K562 (cell line): ENCODE measurements at regions not wholly inside any gene's neighbourhood (a gene's known extent, or its start where the extent isn't known, plus 50 kb on each side); places are given as distances from the start of the nearest gene placed in this dataset.

Experiments
- ATAC-seq: fragments of 200-7000 bp; cut with Tn5 transposase; 3 replicates; pipeline ENCODE4 v1.9.1; 2020; ENCODE audit warnings: moderate library complexity
- BruUV-seq: library from RNA; stranded (reverse); fragments of 400-500 nt; replicated peaks from 2 replicates; lab custom pipeline; 2021; lab: Mats Ljungman, UMichigan
- CTCF ChIA-PET: fragments of 300-600 bp; formaldehyde crosslinking; extraction: SDS; loops from one replicate; lab custom pipeline; 2021; ENCODE audit warnings: low intra/inter-chr PET ratio; lab: Yijun Ruan, JAX
- POLR2A ChIA-PET: fragments of 300-600, 350-650 bp; sonication (Branson Sonifier 250); formaldehyde crosslinking; extraction: SDS; loops from one replicate; lab custom pipeline; 2021; ENCODE audit warnings: antibody characterized with exemption, inconsistent platforms; lab: Yijun Ruan, JAX
- DNase-seq, 4 experiments: peaks; one replicate each; pipeline versions ENCODE4 v3.0.0 to v3.0.0-alpha.2; 2011 to 2018; ENCODE audit warnings: low spot score in 3 of 4, mixed read lengths in 3 of 4; ENCODE audit errors: extremely low read depth in 1 of 4
- FAIRE-seq: peaks from 2 replicates; lab custom pipeline; 2011; peaks lifted over from hg19 to GRCh38; lab: Jason Lieb, UNC
- H2AFZ ChIP-seq: 2 replicates; pipeline ENCODE4 v1.6.0; 2011; ENCODE audit warnings: low read depth, low read length, control low read depth, inconsistent platforms
- H3K27ac ChIP-seq: fragments of 200-600 bp; 3 replicates; pipeline ENCODE4 v1.8.0; 2011; ENCODE audit warnings: low read depth, mild to moderate bottlenecking, control low read depth, inconsistent platforms, low read length, moderate library complexity, mixed read lengths; ENCODE audit errors: extremely low read depth
- H3K27me3 ChIP-seq, 2 experiments: fragments of 300-600 bp in 1 of 2; 2 replicates in 1 of 2; 3 replicates in 1 of 2; pipeline versions ENCODE4 v1.6.0 to v1.8.0; 2011; ENCODE audit warnings: inconsistent platforms in 2 of 2, low read length in 2 of 2, mild to moderate bottlenecking in 1 of 2, mixed read lengths in 1 of 2, moderate library complexity in 1 of 2; ENCODE audit not compliant: control insufficient read depth in 2 of 2, insufficient read depth in 2 of 2
- H3K36me3 ChIP-seq: fragments of 300-600 bp; 3 replicates; pipeline ENCODE4 v1.8.0; 2011; ENCODE audit warnings: mild to moderate bottlenecking, low read length, inconsistent platforms; ENCODE audit not compliant: control insufficient read depth, insufficient read depth
- H3K4me1 ChIP-seq, 2 experiments: fragments of 200-600 bp in 1 of 2; replicated peaks in 1 of 2; 2 replicates in 1 of 2; 3 replicates in 1 of 2; pipeline versions ENCODE4 v1.5.1 to v1.8.0; 2011; ENCODE audit warnings: inconsistent platforms in 2 of 2, low read length in 2 of 2, mild to moderate bottlenecking in 1 of 2, mixed read lengths in 1 of 2, moderate library complexity in 1 of 2; ENCODE audit not compliant: control insufficient read depth in 2 of 2, insufficient read depth in 2 of 2
- H3K4me2 ChIP-seq: 2 replicates; pipeline ENCODE4 v1.6.1; 2011; ENCODE audit warnings: low read length, control low read depth, inconsistent platforms, mixed read lengths; ENCODE audit not compliant: insufficient read depth
- H3K4me3 ChIP-seq: fragments of 200-600 bp; sonication (generic), shearing (Covaris generic); 2 replicates; pipeline ENCODE4 v1.5.1; 2016; ENCODE audit warnings: control low read depth, inconsistent platforms
- H3K79me2 ChIP-seq: fragments of 200-600 bp; 3 replicates; pipeline ENCODE4 v1.8.0; 2011; ENCODE audit warnings: low read length, inconsistent platforms; ENCODE audit not compliant: control insufficient read depth, insufficient read depth
- H3K9ac ChIP-seq, 2 experiments: 2 replicates each; pipeline versions ENCODE4 v1.6.0 to v1.6.1; 2011; ENCODE audit warnings: low read depth in 2 of 2, low read length in 2 of 2, control low read depth in 1 of 2, inconsistent platforms in 1 of 2, mild to moderate bottlenecking in 1 of 2, mixed read lengths in 1 of 2; ENCODE audit not compliant: insufficient read depth in 1 of 2
- H3K9me1 ChIP-seq: one replicate; pipeline ENCODE4 v1.6.0; 2011; ENCODE audit warnings: inconsistent platforms, mild to moderate bottlenecking, low read length, moderate library complexity; ENCODE audit not compliant: control insufficient read depth, insufficient read depth
- H3K9me3 ChIP-seq: replicated peaks from 2 replicates; pipeline ENCODE4 v1.5.1; 2011; ENCODE audit warnings: low read depth, low read length, inconsistent platforms; ENCODE audit not compliant: control insufficient read depth, insufficient read depth
- H4K20me1 ChIP-seq: replicated peaks from 2 replicates; pipeline ENCODE4 v1.6.1; 2011; ENCODE audit warnings: low read length, inconsistent platforms, mixed read lengths; ENCODE audit not compliant: control insufficient read depth, insufficient read depth
- ARID2 ChIP-seq: fragments of 450-650 bp; IDR thresholded peaks from 2 replicates; pipeline ENCODE4 v1.6.1; 2017; ENCODE audit warnings: antibody characterized with exemption, mild to moderate bottlenecking
- CAMTA2 ChIP-seq: fragments of 250-450 bp; sonication (Bioruptor Pico); conservative IDR thresholded peaks from 2 replicates; pipeline ENCODE4 v1.5.1; 2022
- GTF3C2 ChIP-seq: IDR thresholded peaks from 3 replicates; pipeline ENCODE4 v1.6.1; 2011; ENCODE audit warnings: borderline replicate concordance, mild to moderate bottlenecking, moderate library complexity; ENCODE audit not compliant: insufficient read length; ENCODE audit errors: extremely low read depth
- HNRNPH1 ChIP-seq: fragments of 200-400 bp; formaldehyde crosslinking; optimal IDR thresholded peaks from 2 replicates; pipeline ENCODE3; 2017; ENCODE audit warnings: low read depth, mild to moderate bottlenecking, low read length, moderate library complexity
- HSF4 ChIP-seq: fragments of 250-450 bp; sonication (Bioruptor Pico); IDR thresholded peaks from 2 replicates; pipeline ENCODE4 v2.1.2; 2022; ENCODE audit warnings: mild to moderate bottlenecking, moderate library complexity, borderline replicate concordance
- MAFF ChIP-seq: IDR thresholded peaks from 2 replicates; pipeline ENCODE4 v1.6.1; 2012; ENCODE audit warnings: low read length, improper control_type of control experiment
- MCM2 ChIP-seq: fragments of 450-650 bp; IDR thresholded peaks from 2 replicates; pipeline ENCODE4 v1.6.1; 2017; ENCODE audit warnings: low read depth, mild to moderate bottlenecking
- POLR2B ChIP-seq: fragments of 450-650 bp; IDR thresholded peaks from 2 replicates; pipeline ENCODE4 v1.6.1; 2018; ENCODE audit warnings: low read depth; ENCODE audit not compliant: partially characterized antibody
- TRIM24 ChIP-seq, 2 experiments: fragments of 450-650 bp; IDR thresholded peaks; 2 replicates each; pipeline ENCODE4 v1.6.1; 2016
- ZKSCAN8 ChIP-seq: fragments of 200-800 bp; sonication (Bioruptor generic); IDR thresholded peaks from 2 replicates; pipeline ENCODE4 v1.6.1; 2016; ENCODE audit warnings: missing genetic modification characterization, missing compliant biosample characterization
- ZNF146 ChIP-seq: IDR thresholded peaks from one replicate; pipeline ENCODE4 v1.6.1; 2018; ENCODE audit warnings: missing compliant biosample characterization; ENCODE audit not compliant: unreplicated experiment
- ZNF184 ChIP-seq: sonication (generic); formaldehyde crosslinking; IDR thresholded peaks from 2 replicates; pipeline ENCODE4 v1.5.0; 2020; ENCODE audit warnings: missing genetic modification reagents
- ZNF668 ChIP-seq: fragments of 250-450 bp; sonication (Bioruptor Pico); IDR thresholded peaks from 2 replicates; pipeline ENCODE4 v1.8.0; 2022; ENCODE audit warnings: mild to moderate bottlenecking, inconsistent platforms
- WGBS: fragments of 100-300 bp; shearing (Covaris generic); methylation state at CpG from one replicate; pipeline ENCODE4 v1.1.6; 2016; ENCODE audit warnings: low coverage, mixed read lengths; ENCODE audit not compliant: insufficient coverage; ENCODE audit errors: missing lambda C conversion rate; 5-methylcytosine and 5-hydroxymethylcytosine counted together
- in situ Hi-C: fragments of 300-500 bp; cut with MboI; formaldehyde crosslinking; loops from 4 replicates; pipeline ENCODE4 v1.15.0; 2018; ENCODE audit warnings: inconsistent platforms, mixed read lengths
- intact Hi-C: fragments of 100-400 bp; cut with micrococcal nuclease; formaldehyde crosslinking; loops from 2 replicates; pipeline ENCODE4 v1.14.2; 2022
- TF ChIP-seq, protein P1 (sequence below): fragments of 250-450 bp; sonication (Bioruptor Pico); IDR thresholded peaks from 2 replicates; pipeline ENCODE4 v1.5.0; 2020; ENCODE audit warnings: mild to moderate bottlenecking, borderline replicate concordance

DNA sequence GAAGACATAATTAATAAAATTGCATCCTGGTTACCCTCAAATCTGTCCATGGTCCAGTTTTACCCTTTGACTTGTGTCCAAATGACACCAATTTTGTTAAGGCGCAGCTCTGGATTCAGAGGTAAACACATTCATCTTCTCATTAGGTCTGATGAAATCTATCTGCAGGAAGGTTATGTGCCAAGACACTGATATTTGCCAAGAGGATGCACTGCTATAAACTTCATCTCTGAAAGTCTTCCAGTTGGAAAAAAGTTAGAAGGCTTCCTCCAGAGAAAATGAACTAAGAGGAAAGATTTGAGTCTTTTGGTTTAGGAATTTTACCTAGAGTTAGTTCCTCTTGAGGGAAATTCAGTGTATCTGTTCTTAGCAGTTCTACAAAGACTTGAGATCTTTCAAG lies 717.8 kb downstream of the DTWD2 start:
- no peaks in the 10 kb centered on the region for H3K9me1 ChIP-seq
- WGBS = 0% methylated on average over 1 of the region's 1 CpG
- H4K20me1 ChIP-seq = no peaks in the 10 kb centered on the region
- H3K4me3 ChIP-seq = no peak overlapping the region
- H3K4me2 ChIP-seq = no peak overlapping the region
- no peak overlapping the region for H3K9ac ChIP-seq
- intact Hi-C loops = no loop called here
- TF ChIP-seq ZNF184 (CRISPR knock-in tag) (no peak), HNRNPH1 (no peak), MAFF (no peak), ARID2 (no peak), HSF4 (CRISPR knock-in tag) (no peak), POLR2B (no peak), ZKSCAN8 (no peak), CAMTA2 (CRISPR knock-in tag) (no peak), GTF3C2 (no peak), ZNF146 (CRISPR knock-in tag) (no peak), TRIM24 (IDR thresholded peaks at IDR 0.05) (no peak), ZNF668 (CRISPR knock-in tag) (no peak), MCM2 (no peak)
- TF ChIP-seq, protein P1, sequence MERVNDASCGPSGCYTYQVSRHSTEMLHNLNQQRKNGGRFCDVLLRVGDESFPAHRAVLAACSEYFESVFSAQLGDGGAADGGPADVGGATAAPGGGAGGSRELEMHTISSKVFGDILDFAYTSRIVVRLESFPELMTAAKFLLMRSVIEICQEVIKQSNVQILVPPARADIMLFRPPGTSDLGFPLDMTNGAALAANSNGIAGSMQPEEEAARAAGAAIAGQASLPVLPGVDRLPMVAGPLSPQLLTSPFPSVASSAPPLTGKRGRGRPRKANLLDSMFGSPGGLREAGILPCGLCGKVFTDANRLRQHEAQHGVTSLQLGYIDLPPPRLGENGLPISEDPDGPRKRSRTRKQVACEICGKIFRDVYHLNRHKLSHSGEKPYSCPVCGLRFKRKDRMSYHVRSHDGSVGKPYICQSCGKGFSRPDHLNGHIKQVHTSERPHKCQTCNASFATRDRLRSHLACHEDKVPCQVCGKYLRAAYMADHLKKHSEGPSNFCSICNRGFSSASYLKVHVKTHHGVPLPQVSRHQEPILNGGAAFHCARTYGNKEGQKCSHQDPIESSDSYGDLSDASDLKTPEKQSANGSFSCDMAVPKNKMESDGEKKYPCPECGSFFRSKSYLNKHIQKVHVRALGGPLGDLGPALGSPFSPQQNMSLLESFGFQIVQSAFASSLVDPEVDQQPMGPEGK (CRISPR knock-in tag) = no peak
- TF ChIP-seq, all 486 proteins: peak for 0
- in situ Hi-C loops = no loop called here
- Histone ChIP-seq H3K79me2 (no peaks in the 10 kb centered on the region), H3K9me3 (no peaks in the 10 kb centered on the region; the same call in 1 of the 2 replicates), H3K27ac (no peak overlapping the region), H3K27me3 (no peaks in the 10 kb centered on the region), H2AFZ (no peak overlapping the region), H3K4me1 (no peaks in the 10 kb centered on the region), H3K36me3 (no peaks in the 10 kb centered on the region)
- ChIA-PET CTCF (no interaction called here), POLR2A (no interaction called here)
- no peak for DNase-seq
- no peak for FAIRE-seq
- BruUV-seq = no TSS peak
- no peak for ATAC-seq
